HG03108 (cell line): ENCODE measurements at regions not wholly inside any gene's neighbourhood (a gene's known extent, or its start where the extent isn't known, plus 50 kb on each side); places are given as distances from the start of the nearest gene placed in this dataset.
"Not testable (repeated sequence)": the region's sequence is repeated elsewhere in the genome, so short reads cannot be mapped to it uniquely, and the experiment has no call there.

Source experiments
- ATAC-seq: cut with Tn5 transposase; IDR thresholded peaks from one replicate; pipeline ENCODE4 v1.9.1; 2021; ENCODE audit warnings: moderate library complexity; ENCODE audit not compliant: unreplicated experiment

- ATAC-seq = no peak
These were observed 442.0 kb downstream of the MDFIC start for GRCh38 chr7:115363916-115364315.

- no peak for ATAC-seq
These were observed 438.1 kb downstream of the MDFIC start for GRCh38 chr7:115359955-115360354.

- ATAC-seq = no peak
These were observed 437.2 kb downstream of the MDFIC start for GRCh38 chr7:115359119-115359518.

GRCh38 chr7:115357703-115357999, 435.8 kb downstream of the MDFIC start:
- no peak for ATAC-seq

- no peak for ATAC-seq
These were observed 435.3 kb downstream of the MDFIC start for GRCh38 chr7:115356999-115357702.

- ATAC-seq = no peak
These were observed 434.3 kb downstream of the MDFIC start for GRCh38 chr7:115356139-115356746.

- no peak for ATAC-seq
These were observed 433.0 kb downstream of the MDFIC start for GRCh38 chr7:115354925-115355324.

- ATAC-seq = no peak
These were observed 430.5 kb downstream of the MDFIC start for GRCh38 chr7:115352375-115352774.

GRCh38 chr7:115350764-115351163, 428.9 kb downstream of the MDFIC start:
- ATAC-seq = no peak

- ATAC-seq = no peak
These were observed 427.7 kb downstream of the MDFIC start for GRCh38 chr7:115349635-115350034.

- ATAC-seq = no peak
These were observed 424.8 kb downstream of the MDFIC start for GRCh38 chr7:115346685-115347084.

- ATAC-seq = no peak
These were observed 418.9 kb downstream of the MDFIC start for GRCh38 chr7:115340828-115341227.

- no peak for ATAC-seq
These were observed 416.1 kb downstream of the MDFIC start for GRCh38 chr7:115338016-115338415.

GRCh38 chr7:115332691-115333090, 410.8 kb downstream of the MDFIC start:
- no peak for ATAC-seq

GRCh38 chr7:115329006-115329405, 407.1 kb downstream of the MDFIC start:
- ATAC-seq = no peak

GRCh38 chr7:115328018-115328417, 406.1 kb downstream of the MDFIC start:
- ATAC-seq = no peak

GRCh38 chr7:115327326-115327725, 405.4 kb downstream of the MDFIC start:
- no peak for ATAC-seq

GRCh38 chr7:115319541-115319940, 397.6 kb downstream of the MDFIC start:
- no peak for ATAC-seq

- ATAC-seq = not testable (repeated sequence)
These were observed 388.4 kb downstream of the MDFIC start for GRCh38 chr7:115310316-115310715.

- no peak for ATAC-seq
These were observed 384.7 kb downstream of the MDFIC start for GRCh38 chr7:115306586-115306985.

GRCh38 chr7:115300231-115300870, 378.5 kb downstream of the MDFIC start:
- ATAC-seq = no peak

- no peak for ATAC-seq
These were observed 377.6 kb downstream of the MDFIC start for GRCh38 chr7:115299397-115300037.
